Stimulated activated CD4-positive, alpha-beta T cell treated with anti-CD3 and anti-CD28 coated beads, Interleukin-12 subunit alpha, Interleukin-12 subunit beta, amount 100 ng/mL, for 48 hours (primary cell): ENCODE measurements at regions not wholly inside any gene's neighbourhood (a gene's known extent, or its start where the extent isn't known, plus 50 kb on each side); places are given as distances from the start of the nearest gene placed in this dataset.
A peak's percentile ranks its signal among the peaks of the same experiment; 100 is the strongest.

Experiments
- DNase-seq, 3 donors: peaks; one replicate each; pipeline ENCODE4 v3.0.0-alpha.2; 2020; ENCODE audit warnings: low read depth in 2 of 3, low spot score in 1 of 3

GRCh38 chr7:83441-83840 lies 108.9 kb upstream of the FAM20C start:
- no peak for DNase-seq

- no peak for DNase-seq
Observed at GRCh38 chr7:83861-84632, 108.3 kb upstream of the FAM20C start.

GRCh38 chr7:84633-85020 lies 107.7 kb upstream of the FAM20C start:
- DNase-seq, result no peak

GRCh38 chr7:85074-85882 lies 107.1 kb upstream of the FAM20C start:
- DNase-seq, result no peak

- no peak for DNase-seq
Observed at GRCh38 chr7:85883-86515, 106.4 kb upstream of the FAM20C start.

- no peak for DNase-seq
Observed at GRCh38 chr7:86629-87028, 105.7 kb upstream of the FAM20C start.

- no peak for DNase-seq
Observed at GRCh38 chr7:87047-87446, 105.3 kb upstream of the FAM20C start.

- DNase-seq, result no peak
Observed at GRCh38 chr7:87671-88070, 104.7 kb upstream of the FAM20C start.

- no peak for DNase-seq
Observed at GRCh38 chr7:88095-88926, 104.1 kb upstream of the FAM20C start.

GRCh38 chr7:88927-89231 lies 103.5 kb upstream of the FAM20C start:
- DNase-seq, result no peak

GRCh38 chr7:89232-90019 lies 102.9 kb upstream of the FAM20C start:
- peak in 1 of 3 donors; percentile 4 for DNase-seq

GRCh38 chr7:90111-91063 lies 102.0 kb upstream of the FAM20C start:
- DNase-seq, result no peak

GRCh38 chr7:91396-92175 lies 100.8 kb upstream of the FAM20C start:
- no peak for DNase-seq

GRCh38 chr7:92231-92674 lies 100.1 kb upstream of the FAM20C start:
- DNase-seq, result no peak

- no peak for DNase-seq
Observed at GRCh38 chr7:92888-93672, 99.3 kb upstream of the FAM20C start.

- DNase-seq, result no peak
Observed at GRCh38 chr7:94251-94801, 98.0 kb upstream of the FAM20C start.

- DNase-seq, result no peak
Observed at GRCh38 chr7:95180-95862, 97.0 kb upstream of the FAM20C start.
